Lower lobe of right lung (tissue), 2 donors: ENCODE measurements at regions not wholly inside any gene's neighbourhood (a gene's known extent, or its start where the extent isn't known, plus 50 kb on each side); places are given as distances from the start of the nearest gene placed in this dataset.

ENCODE experiments used
- ATAC-seq, 2 donors: fragments of 200-7000 bp; cut with Tn5 transposase; one replicate each; pipeline ENCODE4 v1.9.1; 2020 to 2022; ENCODE audit warnings: mild to moderate bottlenecking in 2 of 2, moderate library complexity in 2 of 2
- DNase-seq: peaks from one replicate; pipeline ENCODE4 v3.0.0-alpha.2; 2020
- H3K27ac ChIP-seq: fragments of 200-600 bp; one replicate; pipeline ENCODE4 v1.8.0; 2022
- H3K27me3 ChIP-seq: fragments of 200-600 bp; one replicate; pipeline ENCODE4 v1.8.0; 2022; ENCODE audit warnings: low read depth
- H3K36me3 ChIP-seq: fragments of 200-600 bp; one replicate; pipeline ENCODE4 v1.8.0; 2022; ENCODE audit warnings: mild to moderate bottlenecking
- H3K4me1 ChIP-seq: fragments of 200-600 bp; one replicate; pipeline ENCODE4 v1.8.0; 2022
- H3K4me3 ChIP-seq: fragments of 200-600 bp; one replicate; pipeline ENCODE4 v1.8.0; 2022; ENCODE audit warnings: mild to moderate bottlenecking
- H3K9me3 ChIP-seq: fragments of 200-600 bp; one replicate; pipeline ENCODE4 v1.8.0; 2022
- CTCF ChIP-seq: fragments of 200-600 bp; IDR thresholded peaks from one replicate; pipeline ENCODE4 v1.8.0; 2022; ENCODE audit warnings: antibody characterized with exemption, mild to moderate bottlenecking
- intact Hi-C: fragments of 100-400 bp; cut with DNase I; formaldehyde crosslinking; loops from one replicate; pipeline ENCODE4 v1.11.0; 2022
- donor health status: DM: no; HTN: yes; CAD: no; lungs with severe emphysema.

DNA sequence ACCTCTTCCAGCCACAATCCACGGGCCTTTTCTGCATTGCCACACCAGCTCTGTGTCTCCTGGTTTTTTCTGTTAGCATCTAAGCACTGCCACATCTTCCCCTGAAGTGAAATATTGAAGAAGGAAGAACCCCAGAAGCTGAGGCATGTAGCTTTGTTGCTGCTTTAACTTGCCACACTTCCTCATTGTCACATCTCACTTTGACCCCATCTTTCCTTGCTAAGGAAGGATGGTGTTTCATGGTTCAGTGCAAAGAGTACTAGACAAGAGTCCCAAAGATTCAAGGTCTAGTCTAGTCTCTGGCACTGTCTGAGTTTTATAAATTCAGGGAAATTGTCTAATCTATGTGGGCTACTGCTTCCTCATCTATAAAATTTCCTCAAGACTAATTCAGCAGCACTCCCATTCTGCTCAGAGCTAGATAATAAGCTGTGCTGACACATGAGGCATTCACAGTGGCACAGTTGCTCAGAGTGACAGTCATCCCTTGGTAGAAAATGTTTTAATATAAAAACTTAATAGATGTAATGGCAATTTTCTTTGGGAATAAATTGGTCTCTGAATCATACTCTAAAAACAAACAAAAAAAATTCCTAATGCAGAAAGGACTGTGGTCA lies 483.0 kb upstream of the ID2 start:
- ATAC-seq (no peak), DNase-seq (no peak)
- H3K9me3 ChIP-seq, result no peaks in the 10 kb centered on the region
- no peaks in the 10 kb centered on the region for H3K36me3 ChIP-seq
- no peak overlapping the region for H3K27ac ChIP-seq
- no peaks in the 10 kb centered on the region for H3K27me3 ChIP-seq
- no peaks in the 10 kb centered on the region for H3K4me1 ChIP-seq
- intact Hi-C loops, result no loop called here
- no peak for TF ChIP-seq CTCF
- no peak overlapping the region for H3K4me3 ChIP-seq

GRCh38 chr2:8202132-8202531 lies 479.7 kb upstream of the ID2 start:
- Histone ChIP-seq H3K27me3 (no peaks in the 10 kb centered on the region), H3K36me3 (no peaks in the 10 kb centered on the region), H3K9me3 (no peaks in the 10 kb centered on the region), H3K27ac (no peak overlapping the region), H3K4me3 (no peak overlapping the region), H3K4me1 (no peaks in the 10 kb centered on the region)
- ATAC-seq (no peak), DNase-seq (no peak)
- intact Hi-C loops, result no loop called here
- TF ChIP-seq CTCF, result no peak

GRCh38 chr2:8203364-8203763 lies 478.5 kb upstream of the ID2 start:
- Histone ChIP-seq H3K9me3 (peaks cover 7% of the 10 kb centered on the region), H3K4me3 (no peak overlapping the region), H3K36me3 (no peaks in the 10 kb centered on the region), H3K27me3 (no peaks in the 10 kb centered on the region), H3K27ac (no peak overlapping the region), H3K4me1 (no peaks in the 10 kb centered on the region)
- ATAC-seq, result peak in 1 of 2 donors; percentile 56
- intact Hi-C loops, result no loop called here
- no peak for TF ChIP-seq CTCF
- no peak for DNase-seq

GRCh38 chr2:8204711-8205110 lies 477.1 kb upstream of the ID2 start:
- H3K4me1 ChIP-seq, result no peaks in the 10 kb centered on the region
- no peak overlapping the region for H3K4me3 ChIP-seq
- ATAC-seq (no peak), DNase-seq (no peak)
- intact Hi-C loops, result no loop called here
- H3K9me3 ChIP-seq, result peaks cover 9% of the 10 kb centered on the region
- no peaks in the 10 kb centered on the region for H3K36me3 ChIP-seq
- H3K27ac ChIP-seq, result no peak overlapping the region
- TF ChIP-seq CTCF, result no peak
- no peaks in the 10 kb centered on the region for H3K27me3 ChIP-seq

- Histone ChIP-seq H3K36me3 (no peaks in the 10 kb centered on the region), H3K4me1 (no peaks in the 10 kb centered on the region), H3K27me3 (no peaks in the 10 kb centered on the region), H3K4me3 (no peak overlapping the region), H3K27ac (no peak overlapping the region), H3K9me3 (peaks cover 11% of the 10 kb centered on the region)
- intact Hi-C loops, result no loop called here
- no peak for TF ChIP-seq CTCF
- DNase-seq (no peak), ATAC-seq (no peak)
Measured at GRCh38 chr2:8209494-8209893, 472.4 kb upstream of the ID2 start.

DNA sequence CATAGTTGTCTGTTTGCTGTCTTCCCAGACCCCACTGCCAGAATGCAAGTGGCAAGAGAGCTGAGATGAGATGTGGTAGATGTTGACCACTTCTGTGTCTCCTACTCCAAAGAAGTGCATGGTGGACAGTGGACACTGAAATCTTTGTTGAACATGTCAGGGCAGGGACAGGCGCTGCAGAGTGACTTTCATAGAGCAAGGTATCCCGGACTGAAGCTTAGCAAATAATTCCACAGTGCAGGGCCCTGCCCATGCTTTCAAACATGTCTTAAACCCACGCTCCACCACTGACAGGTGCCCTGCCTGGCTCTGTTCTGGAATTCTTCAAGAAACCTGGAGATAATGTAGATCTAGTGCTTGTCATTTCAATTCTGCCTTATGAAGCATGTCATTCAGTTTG lies 470.5 kb upstream of the ID2 start:
- H3K36me3 ChIP-seq, result no peaks in the 10 kb centered on the region
- no peak for TF ChIP-seq CTCF
- no peak overlapping the region for H3K4me3 ChIP-seq
- H3K4me1 ChIP-seq, result no peaks in the 10 kb centered on the region
- DNase-seq (no peak), ATAC-seq (no peak)
- no peak overlapping the region for H3K27ac ChIP-seq
- no peaks in the 10 kb centered on the region for H3K27me3 ChIP-seq
- peaks cover 11% of the 10 kb centered on the region for H3K9me3 ChIP-seq
- intact Hi-C loops, result no loop called here
